SU-DHL-6 (cell line): ENCODE measurements at regions not wholly inside any gene's neighbourhood (a gene's known extent, or its start where the extent isn't known, plus 50 kb on each side); places are given as distances from the start of the nearest gene placed in this dataset.

Experiments
- H2AFZ ChIP-seq: fragments of 200-600 bp; sonication (generic); 2 replicates; pipeline ENCODE4 v1.6.1; 2014; ENCODE audit warnings: low read depth, mild to moderate bottlenecking, moderate library complexity, mixed read lengths, antibody characterized with exemption, low read length; ENCODE audit not compliant: severe bottlenecking
- H3F3A ChIP-seq: fragments of 200-600 bp; shearing (Covaris generic); 2 replicates; pipeline ENCODE4 v1.6.0; 2016; ENCODE audit warnings: antibody characterized with exemption, mild to moderate bottlenecking; ENCODE audit not compliant: insufficient read depth
- H3K27ac ChIP-seq: fragments of 200-600 bp; sonication (generic); 2 replicates; pipeline ENCODE4 v1.5.1; 2016; ENCODE audit warnings: low read depth, mild to moderate bottlenecking, low read length, moderate library complexity, mixed read lengths
- H3K27me3 ChIP-seq: fragments of 200-600 bp; sonication (generic), shearing (Covaris generic); 2 replicates; pipeline ENCODE4 v1.6.0; 2014; ENCODE audit warnings: mild to moderate bottlenecking, low read length
- H3K36me3 ChIP-seq: fragments of 200-600 bp; sonication (generic); 2 replicates; pipeline ENCODE4 v1.6.1; 2014; ENCODE audit warnings: mild to moderate bottlenecking, low read length, mixed read lengths
- H3K4me2 ChIP-seq: fragments of 300-600, 200-600 bp; shearing (Covaris generic), sonication (generic); 2 replicates; pipeline ENCODE4 v1.6.0; 2014; ENCODE audit warnings: low read length, low read depth, mild to moderate bottlenecking; ENCODE audit not compliant: poor library complexity, severe bottlenecking
- H3K4me3 ChIP-seq: fragments of 200-600 bp; sonication (generic); 2 replicates; pipeline ENCODE4 v1.5.1; 2014; ENCODE audit warnings: antibody characterized with exemption, low read length, mild to moderate bottlenecking, mixed read lengths; ENCODE audit not compliant: insufficient read depth, poor library complexity, severe bottlenecking
- H3K79me2 ChIP-seq: fragments of 200-600 bp; sonication (generic); 2 replicates; pipeline ENCODE4 v1.6.1; 2014; ENCODE audit warnings: mild to moderate bottlenecking, low read length, moderate library complexity; ENCODE audit not compliant: insufficient read depth
- H3K9ac ChIP-seq: fragments of 200-600 bp; sonication (generic); 2 replicates; pipeline ENCODE4 v1.7.0; 2014; ENCODE audit warnings: mild to moderate bottlenecking, low read length
- H3K9me2 ChIP-seq: fragments of 200-600 bp; sonication (generic); replicated peaks from 2 replicates; pipeline ENCODE4 v1.6.1; 2014; ENCODE audit warnings: low read length; ENCODE audit not compliant: insufficient read depth
- H3K9me3 ChIP-seq: fragments of 200-600 bp; sonication (generic); 2 replicates; pipeline ENCODE4 v1.6.1; 2014; ENCODE audit warnings: low read length, mixed read lengths; ENCODE audit not compliant: insufficient read depth
- H4K20me1 ChIP-seq: fragments of 200-600 bp; sonication (generic); 2 replicates; pipeline ENCODE4 v1.6.1; 2014; ENCODE audit warnings: low read depth, mild to moderate bottlenecking, antibody characterized with exemption, low read length, moderate library complexity, mixed read lengths
- EZH2phosphoT487 ChIP-seq: fragments of 200-600 bp; sonication (generic), shearing (Covaris generic); conservative IDR thresholded peaks from 2 replicates; pipeline ENCODE4 v1.6.1; 2018; ENCODE audit warnings: mild to moderate bottlenecking, antibody characterized with exemption, low read length, moderate library complexity, mixed read lengths
- TF ChIP-seq, protein P1 (sequence below): fragments of 200-600 bp; sonication (generic); IDR thresholded peaks from one replicate; pipeline ENCODE4 v1.5.1; 2017; ENCODE audit warnings: antibody characterized with exemption, mild to moderate bottlenecking, low read length, moderate library complexity; ENCODE audit not compliant: insufficient read depth, poor library complexity, severe bottlenecking

GRCh38 chr15:96254173-96254572 is 76.3 kb upstream of the NR2F2 start:
- H3K9ac ChIP-seq, result no peak overlapping the region
- TF ChIP-seq, protein P1, sequence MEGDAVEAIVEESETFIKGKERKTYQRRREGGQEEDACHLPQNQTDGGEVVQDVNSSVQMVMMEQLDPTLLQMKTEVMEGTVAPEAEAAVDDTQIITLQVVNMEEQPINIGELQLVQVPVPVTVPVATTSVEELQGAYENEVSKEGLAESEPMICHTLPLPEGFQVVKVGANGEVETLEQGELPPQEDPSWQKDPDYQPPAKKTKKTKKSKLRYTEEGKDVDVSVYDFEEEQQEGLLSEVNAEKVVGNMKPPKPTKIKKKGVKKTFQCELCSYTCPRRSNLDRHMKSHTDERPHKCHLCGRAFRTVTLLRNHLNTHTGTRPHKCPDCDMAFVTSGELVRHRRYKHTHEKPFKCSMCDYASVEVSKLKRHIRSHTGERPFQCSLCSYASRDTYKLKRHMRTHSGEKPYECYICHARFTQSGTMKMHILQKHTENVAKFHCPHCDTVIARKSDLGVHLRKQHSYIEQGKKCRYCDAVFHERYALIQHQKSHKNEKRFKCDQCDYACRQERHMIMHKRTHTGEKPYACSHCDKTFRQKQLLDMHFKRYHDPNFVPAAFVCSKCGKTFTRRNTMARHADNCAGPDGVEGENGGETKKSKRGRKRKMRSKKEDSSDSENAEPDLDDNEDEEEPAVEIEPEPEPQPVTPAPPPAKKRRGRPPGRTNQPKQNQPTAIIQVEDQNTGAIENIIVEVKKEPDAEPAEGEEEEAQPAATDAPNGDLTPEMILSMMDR, result no peak
- TF ChIP-seq EZH2phosphoT487, result no peak
- H2AFZ ChIP-seq, result no peak overlapping the region
- no peaks in the 10 kb centered on the region for H3K27me3 ChIP-seq
- H3K9me2 ChIP-seq, result no peaks in the 10 kb centered on the region
- no peaks in the 10 kb centered on the region for H4K20me1 ChIP-seq
- H3K4me2 ChIP-seq, result no peak overlapping the region
- H3F3A ChIP-seq, result no peaks in the 10 kb centered on the region
- H3K27ac ChIP-seq, result no peak overlapping the region
- H3K79me2 ChIP-seq, result no peaks in the 10 kb centered on the region
- no peaks in the 10 kb centered on the region for H3K9me3 ChIP-seq
- no peaks in the 10 kb centered on the region for H3K36me3 ChIP-seq
- H3K4me3 ChIP-seq, result no peak overlapping the region

- no peak overlapping the region for H3K4me2 ChIP-seq
- H3K27ac ChIP-seq, result no peak overlapping the region
- H3K4me3 ChIP-seq, result no peak overlapping the region
- no peaks in the 10 kb centered on the region for H3K79me2 ChIP-seq
- no peaks in the 10 kb centered on the region for H4K20me1 ChIP-seq
- H3F3A ChIP-seq, result no peaks in the 10 kb centered on the region
- H3K27me3 ChIP-seq, result no peaks in the 10 kb centered on the region
- no peaks in the 10 kb centered on the region for H3K36me3 ChIP-seq
- H3K9me2 ChIP-seq, result no peaks in the 10 kb centered on the region
- H3K9me3 ChIP-seq, result no peaks in the 10 kb centered on the region
- no peak overlapping the region for H2AFZ ChIP-seq
- TF ChIP-seq, protein P1, result no peak
- no peak for TF ChIP-seq EZH2phosphoT487
- H3K9ac ChIP-seq, result no peak overlapping the region
Measured at GRCh38 chr15:96255599-96255998, 74.9 kb upstream of the NR2F2 start.

GRCh38 chr15:96261575-96262034 is 68.9 kb upstream of the NR2F2 start:
- Histone ChIP-seq H3K9ac (no peak overlapping the region), H2AFZ (no peak overlapping the region), H3F3A (no peaks in the 10 kb centered on the region), H3K4me3 (no peak overlapping the region), H3K9me3 (no peaks in the 10 kb centered on the region), H3K9me2 (no peaks in the 10 kb centered on the region), H3K79me2 (no peaks in the 10 kb centered on the region), H3K27ac (no peak overlapping the region), H3K36me3 (no peaks in the 10 kb centered on the region), H3K4me2 (no peak overlapping the region), H3K27me3 (no peaks in the 10 kb centered on the region), H4K20me1 (no peaks in the 10 kb centered on the region)
- TF ChIP-seq EZH2phosphoT487, result no peak
- TF ChIP-seq, protein P1, result no peak

DNA sequence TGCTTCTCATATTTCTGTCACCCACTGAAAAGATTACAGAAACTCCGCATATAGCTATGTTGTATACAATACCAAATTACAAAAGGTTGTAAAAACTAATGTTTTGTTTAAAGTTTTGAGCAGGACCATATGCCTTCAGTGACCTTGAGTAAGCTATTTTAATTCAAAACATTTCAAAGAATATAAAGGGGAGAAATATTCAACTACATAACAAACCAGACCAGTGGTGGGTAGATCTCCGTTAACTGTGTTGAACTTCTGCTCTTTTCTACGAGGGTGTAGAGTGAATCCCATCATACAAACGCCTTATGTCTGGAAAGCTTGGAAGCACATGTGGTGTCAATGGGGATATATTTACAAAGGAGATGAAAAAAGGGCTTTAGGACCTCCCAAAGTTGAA is 68.4 kb upstream of the NR2F2 start:
- H3K4me2 ChIP-seq, result no peak overlapping the region
- no peak overlapping the region for H2AFZ ChIP-seq
- no peaks in the 10 kb centered on the region for H3K9me3 ChIP-seq
- no peaks in the 10 kb centered on the region for H3K9me2 ChIP-seq
- no peaks in the 10 kb centered on the region for H3F3A ChIP-seq
- H3K4me3 ChIP-seq, result no peak overlapping the region
- H3K79me2 ChIP-seq, result no peaks in the 10 kb centered on the region
- H3K27me3 ChIP-seq, result no peaks in the 10 kb centered on the region
- no peak overlapping the region for H3K27ac ChIP-seq
- H4K20me1 ChIP-seq, result no peaks in the 10 kb centered on the region
- no peaks in the 10 kb centered on the region for H3K36me3 ChIP-seq
- H3K9ac ChIP-seq, result no peak overlapping the region
- TF ChIP-seq EZH2phosphoT487, result no peak
- TF ChIP-seq, protein P1, result no peak
